K562 (cell line): ENCODE measurements at regions not wholly inside any gene's neighbourhood (a gene's known extent, or its start where the extent isn't known, plus 50 kb on each side); places are given as distances from the start of the nearest gene placed in this dataset.

ENCODE experiments used
- ATAC-seq: fragments of 200-7000 bp; cut with Tn5 transposase; 3 replicates; pipeline ENCODE4 v1.9.1; 2020; ENCODE audit warnings: moderate library complexity
- BruUV-seq: library from RNA; stranded (reverse); fragments of 400-500 nt; replicated peaks from 2 replicates; lab custom pipeline; 2021; lab: Mats Ljungman, UMichigan
- CTCF ChIA-PET: fragments of 300-600 bp; formaldehyde crosslinking; extraction: SDS; loops from one replicate; lab custom pipeline; 2021; ENCODE audit warnings: low intra/inter-chr PET ratio; lab: Yijun Ruan, JAX
- POLR2A ChIA-PET: fragments of 300-600, 350-650 bp; sonication (Branson Sonifier 250); formaldehyde crosslinking; extraction: SDS; loops from one replicate; lab custom pipeline; 2021; ENCODE audit warnings: antibody characterized with exemption, inconsistent platforms; lab: Yijun Ruan, JAX
- DNase-seq, 4 experiments: peaks; one replicate each; pipeline versions ENCODE4 v3.0.0 to v3.0.0-alpha.2; 2011 to 2018; ENCODE audit warnings: low spot score in 3 of 4, mixed read lengths in 3 of 4; ENCODE audit errors: extremely low read depth in 1 of 4
- FAIRE-seq: peaks from 2 replicates; lab custom pipeline; 2011; peaks lifted over from hg19 to GRCh38; lab: Jason Lieb, UNC
- H2AFZ ChIP-seq: 2 replicates; pipeline ENCODE4 v1.6.0; 2011; ENCODE audit warnings: low read depth, low read length, control low read depth, inconsistent platforms
- H3K27ac ChIP-seq: fragments of 200-600 bp; 3 replicates; pipeline ENCODE4 v1.8.0; 2011; ENCODE audit warnings: low read depth, mild to moderate bottlenecking, control low read depth, inconsistent platforms, low read length, moderate library complexity, mixed read lengths; ENCODE audit errors: extremely low read depth
- H3K27me3 ChIP-seq, 2 experiments: fragments of 300-600 bp in 1 of 2; 2 replicates in 1 of 2; 3 replicates in 1 of 2; pipeline versions ENCODE4 v1.6.0 to v1.8.0; 2011; ENCODE audit warnings: inconsistent platforms in 2 of 2, low read length in 2 of 2, mild to moderate bottlenecking in 1 of 2, mixed read lengths in 1 of 2, moderate library complexity in 1 of 2; ENCODE audit not compliant: control insufficient read depth in 2 of 2, insufficient read depth in 2 of 2
- H3K36me3 ChIP-seq: fragments of 300-600 bp; 3 replicates; pipeline ENCODE4 v1.8.0; 2011; ENCODE audit warnings: mild to moderate bottlenecking, low read length, inconsistent platforms; ENCODE audit not compliant: control insufficient read depth, insufficient read depth
- H3K4me1 ChIP-seq, 2 experiments: fragments of 200-600 bp in 1 of 2; replicated peaks in 1 of 2; 2 replicates in 1 of 2; 3 replicates in 1 of 2; pipeline versions ENCODE4 v1.5.1 to v1.8.0; 2011; ENCODE audit warnings: inconsistent platforms in 2 of 2, low read length in 2 of 2, mild to moderate bottlenecking in 1 of 2, mixed read lengths in 1 of 2, moderate library complexity in 1 of 2; ENCODE audit not compliant: control insufficient read depth in 2 of 2, insufficient read depth in 2 of 2
- H3K4me2 ChIP-seq: 2 replicates; pipeline ENCODE4 v1.6.1; 2011; ENCODE audit warnings: low read length, control low read depth, inconsistent platforms, mixed read lengths; ENCODE audit not compliant: insufficient read depth
- H3K4me3 ChIP-seq: fragments of 200-600 bp; sonication (generic), shearing (Covaris generic); 2 replicates; pipeline ENCODE4 v1.5.1; 2016; ENCODE audit warnings: control low read depth, inconsistent platforms
- H3K79me2 ChIP-seq: fragments of 200-600 bp; 3 replicates; pipeline ENCODE4 v1.8.0; 2011; ENCODE audit warnings: low read length, inconsistent platforms; ENCODE audit not compliant: control insufficient read depth, insufficient read depth
- H3K9ac ChIP-seq, 2 experiments: 2 replicates each; pipeline versions ENCODE4 v1.6.0 to v1.6.1; 2011; ENCODE audit warnings: low read depth in 2 of 2, low read length in 2 of 2, control low read depth in 1 of 2, inconsistent platforms in 1 of 2, mild to moderate bottlenecking in 1 of 2, mixed read lengths in 1 of 2; ENCODE audit not compliant: insufficient read depth in 1 of 2
- H3K9me1 ChIP-seq: one replicate; pipeline ENCODE4 v1.6.0; 2011; ENCODE audit warnings: inconsistent platforms, mild to moderate bottlenecking, low read length, moderate library complexity; ENCODE audit not compliant: control insufficient read depth, insufficient read depth
- H3K9me3 ChIP-seq: replicated peaks from 2 replicates; pipeline ENCODE4 v1.5.1; 2011; ENCODE audit warnings: low read depth, low read length, inconsistent platforms; ENCODE audit not compliant: control insufficient read depth, insufficient read depth
- H4K20me1 ChIP-seq: replicated peaks from 2 replicates; pipeline ENCODE4 v1.6.1; 2011; ENCODE audit warnings: low read length, inconsistent platforms, mixed read lengths; ENCODE audit not compliant: control insufficient read depth, insufficient read depth
- BHLHE40 ChIP-seq: IDR thresholded peaks from 2 replicates; pipeline ENCODE4 v1.6.1; 2011; ENCODE audit warnings: low read length, improper control_type of control experiment
- CBX8 ChIP-seq: fragments of 200-600 bp; sonication (generic); IDR thresholded peaks from 2 replicates; pipeline ENCODE4 v1.6.1; 2012; ENCODE audit warnings: borderline replicate concordance, mixed run types, low read depth, mild to moderate bottlenecking, moderate library complexity, mixed read lengths, low read length, control low read depth, inconsistent platforms; ENCODE audit not compliant: poor library complexity, severe bottlenecking; ENCODE audit errors: extremely low read depth
- CREB5 ChIP-seq: fragments of 250-450 bp; sonication (Bioruptor Pico); IDR thresholded peaks from 2 replicates; pipeline ENCODE4 v1.5.0; 2020; ENCODE audit warnings: mild to moderate bottlenecking
- E2F4 ChIP-seq: sonication (generic); formaldehyde crosslinking; IDR thresholded peaks from 2 replicates; pipeline ENCODE4 v1.8.0; 2022; ENCODE audit warnings: mild to moderate bottlenecking, low read depth, missing genetic modification reagents
- KDM1A ChIP-seq, 2 experiments: fragments of 450-650 bp; IDR thresholded peaks; 2 replicates each; pipeline ENCODE4 v1.6.1; 2016; ENCODE audit warnings: mild to moderate bottlenecking in 2 of 2
- MAFK ChIP-seq: IDR thresholded peaks from 2 replicates; pipeline ENCODE4 v1.6.1; 2011; ENCODE audit warnings: low read length, improper control_type of control experiment
- NCOR1 ChIP-seq: fragments of 450-650 bp; IDR thresholded peaks from 2 replicates; pipeline ENCODE4 v1.6.1; 2016; ENCODE audit warnings: mild to moderate bottlenecking, moderate library complexity
- NFXL1 ChIP-seq: fragments of 450-650 bp; formaldehyde crosslinking; IDR thresholded peaks from 2 replicates; pipeline ENCODE4 v1.4.0; 2021; ENCODE audit warnings: mild to moderate bottlenecking
- PHF20 ChIP-seq: fragments of 450-650 bp; IDR thresholded peaks from 2 replicates; pipeline ENCODE4 v1.6.1; 2018; ENCODE audit not compliant: partially characterized antibody
- SMARCE1 ChIP-seq: fragments of 450-650 bp; IDR thresholded peaks from 2 replicates; pipeline ENCODE4 v1.7.1; 2016; ENCODE audit warnings: mild to moderate bottlenecking
- ZBTB8A ChIP-seq: fragments of 450-650 bp; IDR thresholded peaks from 2 replicates; pipeline ENCODE4 v1.6.1; 2018; ENCODE audit warnings: mild to moderate bottlenecking, moderate library complexity; ENCODE audit not compliant: partially characterized antibody
- ZKSCAN8 ChIP-seq: fragments of 200-800 bp; sonication (Bioruptor generic); IDR thresholded peaks from 2 replicates; pipeline ENCODE4 v1.6.1; 2016; ENCODE audit warnings: missing genetic modification characterization, missing compliant biosample characterization
- ZNF184 ChIP-seq: sonication (generic); formaldehyde crosslinking; IDR thresholded peaks from 2 replicates; pipeline ENCODE4 v1.5.0; 2020; ENCODE audit warnings: missing genetic modification reagents
- ZNF445 ChIP-seq: fragments of 250-450 bp; sonication (Bioruptor Pico); IDR thresholded peaks from 2 replicates; pipeline ENCODE4 v1.4.0; 2020; ENCODE audit warnings: low read depth, mild to moderate bottlenecking, moderate library complexity
- ZNF778 ChIP-seq: fragments of 450-650 bp; formaldehyde crosslinking; IDR thresholded peaks from 2 replicates; pipeline ENCODE4 v1.4.0; 2020; ENCODE audit warnings: mild to moderate bottlenecking, moderate library complexity
- WGBS: fragments of 100-300 bp; shearing (Covaris generic); methylation state at CpG from one replicate; pipeline ENCODE4 v1.1.6; 2016; ENCODE audit warnings: low coverage, mixed read lengths; ENCODE audit not compliant: insufficient coverage; ENCODE audit errors: missing lambda C conversion rate; 5-methylcytosine and 5-hydroxymethylcytosine counted together
- in situ Hi-C: fragments of 300-500 bp; cut with MboI; formaldehyde crosslinking; loops from 4 replicates; pipeline ENCODE4 v1.15.0; 2018; ENCODE audit warnings: inconsistent platforms, mixed read lengths
- intact Hi-C: fragments of 100-400 bp; cut with micrococcal nuclease; formaldehyde crosslinking; loops from 2 replicates; pipeline ENCODE4 v1.14.2; 2022

- in situ Hi-C loops = no loop called here
Measured at GRCh38 chr19:32174386-32175113, 170.9 kb upstream of the ZNF507 start.

More at GRCh38 chr19:32174386-32175113, 170.9 kb upstream of the ZNF507 start:
- no peak for ATAC-seq
- Histone ChIP-seq H3K27me3 (no peaks in the 10 kb centered on the region; a peak in 1 of 5 replicates), H2AFZ (no peak overlapping the region), H3K27ac (no peak overlapping the region), H3K4me3 (no peak overlapping the region), H4K20me1 (no peaks in the 10 kb centered on the region), H3K9me1 (no peaks in the 10 kb centered on the region), H3K9ac (no peak overlapping the region), H3K79me2 (no peaks in the 10 kb centered on the region), H3K36me3 (no peaks in the 10 kb centered on the region), H3K4me2 (no peak overlapping the region), H3K4me1 (no peaks in the 10 kb centered on the region), H3K9me3 (no peaks in the 10 kb centered on the region)
- BruUV-seq = no TSS peak
- no peak for TF ChIP-seq KDM1A (IDR thresholded peaks at IDR 0.05)
- TF ChIP-seq ZNF445 (CRISPR knock-in tag) = no peak
- no peak for TF ChIP-seq ZKSCAN8 (CRISPR knock-in tag)
- no peak for TF ChIP-seq ZNF778 (CRISPR knock-in tag)
- no peak for TF ChIP-seq BHLHE40
- no peak for TF ChIP-seq NCOR1
- TF ChIP-seq CREB5 (CRISPR knock-in tag) = no peak
- no peak for TF ChIP-seq SMARCE1
- TF ChIP-seq ZBTB8A = no peak
- TF ChIP-seq MAFK = no peak
- TF ChIP-seq NFXL1 (CRISPR knock-in tag) = no peak
- TF ChIP-seq CBX8 = no peak
- TF ChIP-seq E2F4 (CRISPR knock-in tag) = no peak
- no peak for TF ChIP-seq PHF20
- TF ChIP-seq ZNF184 (CRISPR knock-in tag) = no peak
- CTCF ChIA-PET = no interaction called here
- FAIRE-seq = no peak
- WGBS = 2% methylated on average over 8 of the region's 10 CpGs
- DNase-seq = no peak
- POLR2A ChIA-PET = no interaction called here
- intact Hi-C loops = no loop called here
